GM12878 (cell line): ENCODE measurements at regions not wholly inside any gene's neighbourhood (a gene's known extent, or its start where the extent isn't known, plus 50 kb on each side); places are given as distances from the start of the nearest gene placed in this dataset.

Experiments
- E2F4 ChIP-seq: IDR thresholded peaks from 2 replicates; pipeline ENCODE4 v1.6.1; 2012; ENCODE audit warnings: low read depth, low read length, improper control_type of control experiment
- ETV6 ChIP-seq, 2 experiments: fragments of 450-650 bp in 1 of 2; IDR thresholded peaks in 1 of 2; conservative IDR thresholded peaks in 1 of 2; 2 replicates each; pipeline ENCODE4 v1.6.1; 2014; ENCODE audit warnings: antibody characterized with exemption in 1 of 2, borderline replicate concordance in 1 of 2, low read depth in 1 of 2, mild to moderate bottlenecking in 1 of 2, moderate library complexity in 1 of 2
- PAX8 ChIP-seq: fragments of 450-650 bp; IDR thresholded peaks from 2 replicates; pipeline ENCODE4 v1.6.1; 2017; ENCODE audit warnings: mild to moderate bottlenecking, moderate library complexity
- POLR2AphosphoS5 ChIP-seq: IDR thresholded peaks from 2 replicates; pipeline ENCODE4 v1.6.1; 2011; ENCODE audit warnings: mild to moderate bottlenecking, low read length, inconsistent platforms
- SUZ12 ChIP-seq: fragments of 200-600 bp; sonication (generic); IDR thresholded peaks from one replicate; pipeline ENCODE4 v1.6.1; 2018; ENCODE audit warnings: antibody characterized with exemption, mild to moderate bottlenecking; ENCODE audit not compliant: unreplicated experiment
- TCF7 ChIP-seq: IDR thresholded peaks from 2 replicates; pipeline ENCODE4 v1.6.1; 2014; ENCODE audit warnings: antibody characterized with exemption, borderline replicate concordance

DNA sequence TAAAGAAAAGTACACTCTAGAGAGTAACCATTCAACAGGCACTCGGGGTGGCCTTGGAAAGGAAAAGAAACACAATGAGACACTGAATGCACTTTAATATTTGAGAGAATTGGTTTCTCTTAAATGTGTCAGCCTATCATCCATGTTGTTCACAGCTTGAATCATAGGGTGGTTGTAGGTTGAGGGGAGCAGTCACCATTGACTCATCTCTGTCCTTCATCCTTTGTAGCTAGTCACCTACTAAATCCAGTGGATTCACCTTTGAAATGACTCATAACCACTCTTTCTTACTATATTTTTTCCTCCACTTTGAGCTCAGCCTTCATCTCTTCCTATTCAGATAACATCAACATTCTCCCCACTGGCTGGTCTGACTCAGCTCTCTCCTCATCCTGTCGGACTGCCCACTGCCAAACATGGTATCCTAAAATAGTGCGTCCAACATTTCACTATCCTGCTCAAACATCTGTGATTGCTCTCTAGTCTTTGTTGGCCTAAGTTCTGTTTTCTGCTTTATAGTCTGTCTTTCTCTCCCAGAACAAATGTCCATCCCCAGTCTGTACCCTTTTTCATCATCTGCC lies 182.7 kb upstream of the GADL1 start:
- TF ChIP-seq SUZ12, result no peak
- no peak for TF ChIP-seq E2F4
- no peak for TF ChIP-seq PAX8
- no peak for TF ChIP-seq ETV6 (conservative IDR thresholded peaks at IDR 0.05 in 1 of 2, IDR thresholded peaks at IDR 0.05 in 1 of 2; ENCODE audit: borderline replicate concordance in 1 of 2, low read depth in 1 of 2)
- TF ChIP-seq POLR2AphosphoS5, result no peak
- TF ChIP-seq TCF7, result no peak
